GM15510 (cell line): ENCODE measurements at regions not wholly inside any gene's neighbourhood (a gene's known extent, or its start where the extent isn't known, plus 50 kb on each side); places are given as distances from the start of the nearest gene placed in this dataset.

Experiments
- POLR2A ChIP-seq: IDR thresholded peaks from 3 replicates; pipeline ENCODE4 v1.6.1; 2011; ENCODE audit warnings: borderline replicate concordance; ENCODE audit not compliant: insufficient read length; ENCODE audit errors: extremely low read depth

- no peak for TF ChIP-seq POLR2A
Measured at GRCh38 chr22:49549256-49550140, 278.2 kb downstream of the BRD1 start.

GRCh38 chr22:49548356-49549202 lies 279.1 kb downstream of the BRD1 start:
- no peak for TF ChIP-seq POLR2A

DNA sequence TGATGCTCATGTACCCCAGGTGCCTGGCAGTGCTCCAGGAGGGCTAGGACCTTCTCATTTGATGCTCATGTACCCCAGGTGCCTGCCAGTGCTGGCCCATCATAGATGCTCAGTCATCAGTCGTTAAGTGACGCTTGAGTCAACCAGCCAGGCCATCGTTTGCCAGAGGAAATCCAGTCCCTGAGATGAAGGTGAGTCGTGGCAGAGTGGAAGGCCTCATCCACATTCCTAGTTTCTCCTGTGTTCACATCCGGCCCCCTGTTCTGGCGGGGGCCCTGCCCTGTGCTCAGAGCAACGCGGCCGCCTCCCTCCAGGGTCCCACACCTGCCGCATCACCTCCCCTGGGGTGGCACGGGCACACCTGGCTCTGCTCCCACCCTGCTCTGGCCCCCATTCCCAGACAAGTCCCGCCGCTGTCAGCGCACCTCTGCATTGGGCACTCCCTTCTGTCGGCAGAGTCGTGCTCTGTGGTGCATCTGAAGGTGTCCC lies 279.9 kb downstream of the BRD1 start:
- TF ChIP-seq POLR2A, result no peak

GRCh38 chr22:49546811-49547585 lies 280.7 kb downstream of the BRD1 start:
- no peak for TF ChIP-seq POLR2A

GRCh38 chr22:49545606-49546005 lies 282.1 kb downstream of the BRD1 start:
- TF ChIP-seq POLR2A, result no peak

- TF ChIP-seq POLR2A, result no peak
Measured at GRCh38 chr22:49544286-49544685, 283.4 kb downstream of the BRD1 start.

DNA sequence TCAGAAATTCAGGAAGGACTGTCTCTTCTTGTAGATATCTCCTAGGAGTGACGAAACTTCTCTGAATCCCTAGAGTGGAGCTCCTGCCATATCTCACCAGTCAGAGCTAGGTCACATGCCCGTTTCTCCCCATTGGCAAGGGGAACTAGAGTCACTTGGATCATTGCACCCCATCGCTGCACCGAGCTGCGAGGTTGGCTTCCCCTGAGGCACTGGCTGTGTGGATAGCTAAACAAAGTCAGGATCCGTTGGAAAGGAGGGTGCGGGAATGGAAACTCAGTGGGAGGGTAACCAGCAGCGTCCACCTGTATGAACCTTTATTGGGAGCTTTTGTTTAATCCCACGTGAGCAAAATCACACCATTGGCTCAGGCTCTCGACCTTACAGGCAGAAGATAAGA lies 283.8 kb downstream of the BRD1 start:
- no peak for TF ChIP-seq POLR2A

DNA sequence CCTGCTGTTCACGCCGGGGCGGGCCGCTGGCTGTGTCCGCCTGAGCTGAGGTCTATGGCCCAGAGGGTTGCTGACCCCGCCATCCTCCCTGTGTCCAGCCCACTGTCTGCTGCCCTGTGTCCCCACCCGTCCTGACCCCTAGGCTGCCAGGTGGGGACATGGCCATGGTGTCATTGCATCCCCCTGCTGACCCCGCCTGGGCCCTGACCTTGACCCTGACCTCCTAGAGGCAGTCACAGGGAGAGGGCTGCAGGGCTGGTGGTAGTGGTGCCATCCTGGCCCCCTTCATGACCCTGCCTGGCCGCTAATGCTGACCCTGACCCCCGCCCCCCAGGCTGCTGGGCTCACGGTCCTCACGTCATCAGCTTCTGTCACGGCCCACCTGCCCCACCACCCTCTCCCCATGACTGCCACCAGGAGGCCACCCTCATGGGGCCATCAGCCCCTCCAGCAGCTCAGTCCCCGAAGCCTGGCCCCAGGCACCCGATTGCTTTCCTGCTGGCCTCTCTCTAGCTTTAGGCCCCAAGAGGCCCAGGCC lies 285.9 kb downstream of the BRD1 start:
- TF ChIP-seq POLR2A, result no peak

DNA sequence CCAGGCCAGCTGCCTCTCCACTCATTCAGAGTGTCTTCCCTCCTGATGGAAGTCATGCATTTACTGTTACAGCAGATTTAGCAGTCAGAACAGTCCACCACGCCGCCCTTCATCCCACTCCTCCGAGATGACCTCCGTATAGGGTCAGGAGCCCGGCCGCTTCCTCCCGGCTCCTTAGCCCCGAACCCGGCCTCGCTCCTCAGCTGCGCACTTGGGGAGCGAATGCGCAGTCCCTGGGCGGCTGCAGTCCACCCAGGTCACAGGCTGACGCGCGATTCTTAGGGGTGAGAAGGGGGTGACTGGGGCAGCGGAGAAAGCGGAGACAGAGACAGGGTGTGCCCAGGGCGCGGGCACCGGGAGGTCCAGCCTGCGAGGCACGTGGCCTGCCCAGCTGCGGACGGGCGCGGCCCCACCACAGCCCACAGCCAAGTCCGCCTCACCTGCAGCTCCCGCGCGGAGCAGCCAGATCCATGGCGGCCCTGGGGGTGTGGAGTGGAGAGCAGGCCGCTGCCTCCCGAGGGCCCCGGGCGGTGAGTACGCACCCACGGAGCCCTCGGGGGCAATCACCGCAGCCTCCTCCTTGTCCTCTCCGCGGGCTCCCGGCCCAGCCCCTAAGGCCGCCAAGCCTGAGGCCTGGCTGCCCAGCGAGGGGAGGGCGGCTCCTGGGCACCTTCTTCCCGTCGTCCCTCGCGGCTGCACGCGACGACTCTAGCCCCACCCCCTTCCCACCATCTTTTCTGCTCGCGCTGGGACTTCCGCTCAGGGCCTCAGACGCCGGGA lies 286.6 kb downstream of the BRD1 start:
- no peak for TF ChIP-seq POLR2A

- no peak for TF ChIP-seq POLR2A
Measured at GRCh38 chr22:49540084-49540912, 287.4 kb downstream of the BRD1 start.

GRCh38 chr22:49538006-49538405 lies 289.7 kb downstream of the BRD1 start:
- no peak for TF ChIP-seq POLR2A

DNA sequence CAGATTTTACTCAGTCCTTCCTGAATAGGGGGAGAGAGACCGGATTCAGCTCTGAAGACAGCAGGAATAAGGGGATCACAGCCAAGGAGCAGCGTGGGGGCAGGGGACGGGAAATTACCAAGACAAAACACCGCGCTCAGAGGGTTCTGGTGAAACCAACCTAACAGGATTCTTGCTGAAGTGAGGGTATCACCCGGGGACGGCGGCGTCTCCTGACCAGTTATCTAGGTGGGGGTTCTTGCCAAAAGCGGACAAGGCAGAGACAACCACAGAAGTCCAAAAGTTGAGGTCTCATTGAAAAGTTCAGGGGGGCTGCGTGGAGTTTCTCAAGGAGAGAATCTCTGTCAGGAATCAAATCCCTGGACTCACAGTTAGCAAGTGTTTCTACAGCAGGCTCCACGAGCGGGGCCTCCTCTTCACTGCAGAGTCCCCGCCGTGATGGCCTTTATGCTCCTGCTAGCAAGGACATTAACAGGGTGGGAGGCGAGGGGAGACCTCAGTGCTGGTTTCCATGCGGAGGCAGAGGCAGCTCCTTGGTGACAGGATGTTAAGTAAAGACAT lies 291.0 kb downstream of the BRD1 start:
- TF ChIP-seq POLR2A, result no peak
